M059J (cell line): ENCODE measurements at regions not wholly inside any gene's neighbourhood (a gene's known extent, or its start where the extent isn't known, plus 50 kb on each side); places are given as distances from the start of the nearest gene placed in this dataset.
"Not testable (repeated sequence)": the region's sequence is repeated elsewhere in the genome, so short reads cannot be mapped to it uniquely, and the experiment has no call there.

Experiments
- DNase-seq: peaks from one replicate; pipeline ENCODE4 v3.0.0-alpha.2; 2012; ENCODE audit warnings: low read depth

DNA sequence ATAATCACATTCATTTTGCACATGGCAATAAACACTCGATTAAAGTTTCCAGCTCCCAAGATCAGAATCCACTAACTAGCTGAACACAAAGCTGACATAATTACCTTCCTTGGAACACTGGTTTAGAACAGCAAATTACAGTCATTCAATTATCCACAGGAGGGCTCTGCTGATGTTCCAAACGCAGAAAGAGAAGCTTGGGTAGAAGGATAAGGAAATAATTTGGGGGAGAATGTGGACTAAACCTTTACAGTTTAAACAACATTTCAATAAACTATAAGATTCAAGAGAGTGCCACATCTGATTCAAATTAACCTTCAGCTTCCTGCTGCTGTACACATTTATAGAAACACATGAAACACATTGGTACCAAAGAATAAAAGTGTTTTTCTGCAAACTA lies 67.8 kb upstream of the ARL4C start:
- peak; percentile 60 for DNase-seq

DNA sequence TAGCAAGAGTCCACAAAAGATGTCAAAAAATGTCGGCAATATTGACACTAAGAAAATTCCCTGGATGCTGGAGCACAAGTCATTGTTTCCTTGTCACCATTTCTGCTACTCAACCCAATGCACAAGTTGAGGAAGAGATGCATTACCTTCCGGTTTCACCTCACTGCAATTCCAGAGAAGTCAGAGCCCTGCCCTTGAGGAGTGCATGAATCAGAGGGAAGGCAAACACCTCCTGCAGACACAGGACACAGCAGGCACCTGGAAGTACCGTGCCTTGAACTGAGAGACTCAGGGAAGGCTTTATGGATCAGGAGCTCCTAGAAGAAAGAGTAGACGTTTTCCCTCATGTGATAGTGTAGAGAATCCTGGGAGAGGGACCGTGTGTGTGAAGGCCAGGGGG lies 62.7 kb upstream of the ARL4C start:
- no peak for DNase-seq

DNA sequence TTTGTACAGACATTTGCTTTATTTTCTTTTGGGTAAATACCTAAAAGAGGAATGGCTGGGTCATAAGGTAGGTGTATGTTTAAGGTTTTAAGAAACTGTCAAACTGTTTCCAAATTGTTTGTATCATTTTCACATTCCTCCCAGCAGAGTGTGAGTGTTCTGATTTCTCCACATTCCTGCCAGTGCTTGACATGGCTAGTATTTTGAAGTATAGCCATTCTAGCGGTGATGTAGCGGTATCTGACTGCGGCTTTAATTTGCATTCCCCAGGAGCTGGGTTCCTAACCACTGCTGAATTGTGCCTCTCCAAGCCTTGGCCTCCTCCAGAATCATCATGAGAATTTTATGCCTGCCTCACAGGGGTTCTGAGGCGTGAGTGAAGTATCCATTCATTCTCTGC lies 61.8 kb upstream of the ARL4C start:
- peak; percentile 54 for DNase-seq

DNA sequence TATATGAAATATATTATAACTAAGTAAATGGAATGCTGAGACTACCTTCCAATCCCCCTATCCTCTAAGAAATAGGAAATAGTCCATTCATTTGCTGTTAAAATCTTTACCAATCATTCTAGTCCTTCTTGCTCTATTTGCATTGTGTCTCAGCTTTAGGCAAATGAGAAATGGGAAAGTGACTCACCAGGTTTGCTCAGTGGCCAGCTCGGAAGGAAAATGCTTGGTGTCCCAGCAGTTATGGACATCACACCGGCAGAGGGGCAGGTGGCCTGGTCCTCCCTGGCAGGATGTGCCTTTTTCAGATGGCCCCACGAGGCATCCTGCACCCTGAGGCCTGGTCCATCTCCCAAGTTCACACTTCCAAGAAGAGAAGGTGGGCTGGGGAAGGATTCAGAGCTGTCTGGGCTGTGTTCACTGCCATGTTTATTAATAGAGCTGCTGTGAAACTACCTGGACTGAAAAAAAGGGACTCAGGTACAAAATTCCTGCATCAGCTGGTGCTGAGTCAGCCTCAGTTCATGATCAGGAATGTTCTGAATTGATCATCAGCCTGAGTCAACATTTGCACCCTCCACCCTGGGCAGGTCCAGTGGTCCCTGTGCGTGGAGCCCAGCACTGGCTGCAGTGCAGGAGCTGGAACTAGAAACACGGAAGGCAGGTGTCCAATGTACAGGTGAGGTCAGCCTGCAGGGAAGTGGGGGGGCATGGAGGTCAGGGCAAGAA lies 60.1 kb upstream of the ARL4C start:
- DNase-seq: peak; percentile 65

DNA sequence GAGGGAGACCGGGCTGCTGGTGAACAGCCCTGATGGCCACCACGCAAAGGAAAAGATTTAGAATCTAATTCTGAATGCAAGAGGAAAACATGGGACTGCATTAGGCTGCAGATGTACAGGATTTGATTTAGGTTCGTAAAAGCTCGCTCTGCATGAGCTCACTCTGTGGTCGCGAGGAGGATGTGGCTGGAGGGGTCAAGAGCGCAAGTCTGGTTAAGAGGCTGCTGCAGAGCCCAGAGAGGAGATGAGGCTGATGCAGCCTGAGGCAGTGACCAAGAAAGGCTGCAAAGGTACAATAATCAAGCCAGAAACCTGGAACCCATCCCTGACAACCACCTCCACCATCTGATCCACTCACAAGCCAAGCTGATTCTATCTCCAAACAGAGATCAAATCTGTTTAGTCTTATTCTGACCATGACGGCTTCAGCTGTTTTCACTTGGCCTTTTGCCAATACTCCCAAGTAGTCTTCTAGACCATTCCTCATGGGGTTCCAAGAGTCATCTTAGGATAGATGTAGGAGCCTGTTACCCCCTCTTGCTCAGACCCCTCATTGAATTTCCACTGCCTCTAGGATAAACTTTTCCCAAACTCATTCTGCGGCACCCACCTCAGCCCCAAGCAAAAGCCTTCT lies 58.9 kb upstream of the ARL4C start:
- peak; percentile 93 for DNase-seq

DNA sequence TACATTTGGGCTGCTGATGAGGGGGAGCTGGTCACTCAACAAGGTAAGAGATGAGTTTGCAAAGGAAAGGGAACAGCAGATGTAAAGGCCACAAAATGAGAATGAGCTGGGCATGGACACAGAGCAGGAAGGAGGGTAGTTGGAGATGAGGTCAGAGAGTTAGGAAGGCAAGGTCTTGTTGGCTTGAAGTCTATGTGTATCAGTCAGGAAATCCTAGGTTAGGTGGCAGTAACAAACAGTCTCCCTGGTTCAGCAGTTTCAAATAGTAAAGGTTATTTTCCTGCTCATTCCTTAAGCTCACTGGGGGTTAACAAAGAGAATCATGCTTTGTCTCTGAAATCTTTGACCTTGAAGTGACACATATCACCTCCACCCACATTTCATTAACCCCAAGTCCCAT lies 58.3 kb upstream of the ARL4C start:
- no peak for DNase-seq

DNA sequence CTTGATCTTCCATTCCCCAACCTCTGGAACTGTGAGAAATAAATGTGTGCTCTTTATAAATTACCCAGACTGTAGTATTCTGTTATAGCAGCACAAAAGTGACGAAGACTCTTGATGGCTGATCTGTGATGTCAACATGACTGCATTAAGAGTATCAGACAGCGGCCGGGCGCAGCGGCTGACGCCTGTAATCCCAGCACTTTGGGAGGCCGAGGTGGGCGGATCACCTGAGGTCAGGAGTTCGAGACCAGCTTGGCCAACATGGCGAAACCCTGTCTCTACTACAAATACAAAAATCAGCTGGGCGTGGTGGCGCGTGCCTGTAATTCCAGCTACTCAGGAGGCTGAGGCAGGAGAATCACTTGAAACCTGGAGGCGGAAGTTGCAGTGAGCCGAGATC lies 56.3 kb upstream of the ARL4C start:
- not testable (repeated sequence) for DNase-seq

DNA sequence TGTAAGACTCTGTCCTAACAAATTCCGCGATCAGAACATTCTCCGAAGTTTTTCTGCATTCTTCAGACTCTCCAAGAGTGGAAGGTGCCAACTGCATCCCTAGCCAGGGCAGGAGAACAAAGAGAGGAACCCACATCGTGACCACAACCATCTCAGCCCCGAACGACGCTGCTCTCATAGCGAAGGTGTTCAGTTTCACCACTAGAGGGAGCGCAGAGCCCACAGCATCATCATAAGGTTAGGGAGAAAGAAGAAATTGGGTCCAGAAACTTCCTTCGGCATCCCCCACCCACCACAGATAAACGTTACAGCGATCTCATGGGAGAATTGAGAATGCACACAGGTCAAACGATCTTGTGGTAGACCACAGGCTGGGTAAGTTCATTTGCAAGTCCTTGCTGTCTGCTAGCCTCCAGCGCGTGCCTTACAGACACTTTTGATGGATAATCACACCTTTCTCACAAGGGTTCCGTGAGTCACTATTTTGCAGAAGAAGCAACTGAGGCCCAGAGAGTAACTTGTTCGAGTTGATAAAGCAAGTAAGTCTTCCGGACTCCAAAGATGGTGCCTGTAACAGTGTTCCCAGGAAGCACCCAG lies 53.7 kb upstream of the ARL4C start:
- DNase-seq: peak; percentile 89

DNA sequence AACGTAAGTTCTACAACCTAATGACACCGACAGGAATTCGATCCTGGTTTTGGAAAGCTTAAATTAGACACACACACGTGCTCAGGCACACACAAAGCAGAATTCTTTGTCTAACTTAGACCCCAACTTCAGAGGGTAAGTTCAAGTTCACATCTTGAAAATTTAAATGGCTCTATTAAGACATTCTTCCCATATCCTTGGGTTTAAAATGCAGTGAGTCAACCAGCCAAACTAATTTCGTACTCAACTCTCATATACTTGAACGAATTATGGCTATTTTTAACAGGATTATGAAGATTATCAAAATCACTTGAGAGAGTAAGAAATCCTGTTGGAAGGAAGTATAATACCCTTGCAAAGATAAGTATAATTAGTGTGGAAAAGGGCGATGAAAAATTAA lies 53.2 kb upstream of the ARL4C start:
- no peak for DNase-seq

DNA sequence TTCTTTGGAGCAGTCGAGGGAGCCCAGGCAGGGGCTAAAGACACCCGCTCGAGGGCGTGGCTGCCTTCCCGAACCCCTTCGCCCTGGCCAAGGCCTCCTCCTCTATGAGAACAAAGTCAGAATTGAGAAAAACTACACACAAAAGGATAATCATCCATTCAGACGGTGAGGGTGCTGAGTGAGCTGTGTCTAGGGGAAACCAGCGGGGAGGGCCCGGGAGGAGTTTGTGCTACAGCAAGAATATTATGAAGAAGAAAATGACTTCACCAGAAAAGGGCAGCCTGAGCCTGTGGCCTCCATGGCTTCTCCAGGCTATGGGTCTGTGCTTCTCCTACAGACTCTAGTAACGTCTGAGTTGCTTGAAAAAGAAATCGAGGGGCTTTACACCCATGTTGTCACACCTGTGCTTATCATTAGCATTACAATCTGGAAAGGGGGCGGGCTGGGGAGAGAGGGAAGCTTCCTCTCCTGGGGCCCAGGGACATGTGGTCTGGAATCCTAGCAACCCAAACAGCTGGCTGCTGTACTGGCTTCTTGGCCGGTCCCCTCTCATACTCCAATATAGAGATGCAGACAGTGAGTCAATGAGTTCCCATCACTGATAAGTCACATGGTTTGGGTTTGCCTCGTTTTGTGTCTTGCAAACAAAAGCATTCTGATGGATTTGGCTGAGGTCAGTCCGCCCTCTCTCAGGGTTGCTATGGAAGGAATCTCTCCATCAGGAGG lies 52.0 kb upstream of the ARL4C start:
- no peak for DNase-seq

DNA sequence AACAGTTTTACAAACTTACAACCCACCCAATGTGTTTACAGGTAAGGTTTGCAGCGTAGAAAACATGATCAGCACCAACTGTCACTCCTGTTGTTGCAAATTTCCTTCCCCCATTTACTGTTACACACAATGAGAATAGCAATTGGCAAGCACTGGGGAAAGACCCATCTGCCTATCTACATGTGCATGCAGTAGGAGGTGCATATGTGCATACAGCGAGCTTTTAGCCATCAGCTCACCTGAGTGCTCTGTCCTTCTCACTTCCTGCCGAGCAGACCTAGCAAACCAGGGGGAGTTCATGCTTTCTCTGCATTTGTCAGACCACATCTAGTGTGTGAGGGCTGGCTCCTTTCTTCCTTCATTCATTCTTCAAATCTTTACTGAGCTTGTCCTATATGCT lies 49.9 kb upstream of the ARL4C start:
- DNase-seq: no peak
